Breast epithelium (tissue), 4 donors: ENCODE measurements at regions not wholly inside any gene's neighbourhood (a gene's known extent, or its start where the extent isn't known, plus 50 kb on each side); places are given as distances from the start of the nearest gene placed in this dataset.

Experiments
- DNase-seq, 2 donors: peaks; one replicate each; pipeline ENCODE4 v3.0.0-alpha.2; 2019; ENCODE audit warnings: low spot score in 2 of 2
- H3K27ac ChIP-seq, 2 donors: fragments of 200-600 bp; sonication (generic) in 1 of 2; one replicate each; pipeline ENCODE4 v1.5.1; 2016 to 2019; ENCODE audit warnings: mild to moderate bottlenecking in 1 of 2
- H3K27me3 ChIP-seq, 2 donors: fragments of 200-600 bp; sonication (generic) in 1 of 2; one replicate each; pipeline versions ENCODE4 v1.5.1 to v1.6.0; 2017 to 2019; ENCODE audit warnings: control low read depth in 1 of 2, mild to moderate bottlenecking in 1 of 2
- H3K36me3 ChIP-seq: fragments of 200-600 bp; one replicate; pipeline ENCODE4 v1.5.1; 2019
- H3K4me1 ChIP-seq, 2 donors: fragments of 200-600 bp; sonication (generic); one replicate each; pipeline ENCODE4 v1.5.1; 2016 to 2019; ENCODE audit warnings: control low read depth in 1 of 2
- H3K4me3 ChIP-seq, 3 donors: fragments of 200-600 bp; sonication (generic); 1 replicate in 2 of 3; 2 replicates in 1 of 3; pipeline ENCODE4 v1.5.1; 2016 to 2019; ENCODE audit warnings: mild to moderate bottlenecking in 3 of 3, moderate library complexity in 2 of 3
- H3K9me3 ChIP-seq, 2 donors: fragments of 200-600 bp; sonication (generic) in 1 of 2; one replicate each; pipeline ENCODE4 v1.5.1; 2016 to 2019; ENCODE audit warnings: control low read depth in 1 of 2
- CTCF ChIP-seq, 3 donors: fragments of 450-650 bp; IDR thresholded peaks; one replicate each; pipeline ENCODE4 v1.5.1; 2016 to 2017; ENCODE audit warnings: antibody characterized with exemption in 3 of 3, mild to moderate bottlenecking in 3 of 3, moderate library complexity in 3 of 3
- POLR2A ChIP-seq: fragments of 450-650 bp; IDR thresholded peaks from one replicate; pipeline ENCODE4 v1.6.1; 2016; ENCODE audit warnings: antibody characterized with exemption, mild to moderate bottlenecking, moderate library complexity
- POLR2AphosphoS5 ChIP-seq, 3 donors: sonication (generic); formaldehyde crosslinking; IDR thresholded peaks; one replicate each; pipeline ENCODE4 v1.6.1; 2017; ENCODE audit warnings: antibody characterized with exemption in 3 of 3
- intact Hi-C: fragments of 100-400 bp; cut with DNase I; formaldehyde crosslinking; loops from one replicate; pipeline ENCODE4 v1.15.1; 2023; ENCODE audit warnings: low total_unique reads

- no peaks in the 10 kb centered on the region for H3K4me1 ChIP-seq
- H3K36me3 ChIP-seq, result no peaks in the 10 kb centered on the region
- H3K9me3 ChIP-seq, result peaks cover 8 to 9% of the 10 kb centered on the region in 2 donors
- no peak overlapping the region for H3K27ac ChIP-seq
- TF ChIP-seq CTCF (IDR thresholded peaks at IDR 0.05) (no peak), POLR2AphosphoS5 (IDR thresholded peaks at IDR 0.05) (no peak), POLR2A (no peak)
- intact Hi-C loops, result no loop called here
- no peaks in the 10 kb centered on the region for H3K27me3 ChIP-seq
- no peak overlapping the region for H3K4me3 ChIP-seq
- no peak for DNase-seq
These were observed 167.3 kb upstream of the SRD5A2 start for GRCh38 chr2:31748041-31748440.

GRCh38 chr2:31739161-31739560, 158.4 kb upstream of the SRD5A2 start:
- no peak for DNase-seq
- Histone ChIP-seq H3K27ac (no peak overlapping the region), H3K4me3 (no peak overlapping the region), H3K36me3 (no peaks in the 10 kb centered on the region), H3K27me3 (no peaks in the 10 kb centered on the region), H3K9me3 (no peaks in the 10 kb centered on the region), H3K4me1 (no peaks in the 10 kb centered on the region)
- no peak for TF ChIP-seq CTCF (IDR thresholded peaks at IDR 0.05)
- no peak for TF ChIP-seq POLR2AphosphoS5 (IDR thresholded peaks at IDR 0.05)
- no peak for TF ChIP-seq POLR2A
- intact Hi-C loops, result no loop called here

GRCh38 chr2:31736695-31737454, 156.1 kb upstream of the SRD5A2 start:
- no peaks in the 10 kb centered on the region for H3K36me3 ChIP-seq
- H3K27ac ChIP-seq, result no peak overlapping the region
- no peaks in the 10 kb centered on the region for H3K9me3 ChIP-seq
- no peaks in the 10 kb centered on the region for H3K27me3 ChIP-seq
- no peak for DNase-seq
- no peaks in the 10 kb centered on the region for H3K4me1 ChIP-seq
- TF ChIP-seq CTCF (IDR thresholded peaks at IDR 0.05) (no peak), POLR2A (no peak), POLR2AphosphoS5 (IDR thresholded peaks at IDR 0.05) (no peak)
- H3K4me3 ChIP-seq, result no peak overlapping the region
- intact Hi-C loops, result no loop called here

- intact Hi-C loops, result no loop called here
- H3K36me3 ChIP-seq, result no peaks in the 10 kb centered on the region
- no peaks in the 10 kb centered on the region for H3K27me3 ChIP-seq
- H3K27ac ChIP-seq, result no peak overlapping the region
- H3K4me3 ChIP-seq, result no peak overlapping the region
- no peaks in the 10 kb centered on the region for H3K9me3 ChIP-seq
- no peak for DNase-seq
- H3K4me1 ChIP-seq, result no peaks in the 10 kb centered on the region
- TF ChIP-seq CTCF (IDR thresholded peaks at IDR 0.05), result no peak
- no peak for TF ChIP-seq POLR2AphosphoS5 (IDR thresholded peaks at IDR 0.05)
- no peak for TF ChIP-seq POLR2A
These were observed 155.0 kb upstream of the SRD5A2 start for GRCh38 chr2:31735716-31736115.

- no peak overlapping the region for H3K27ac ChIP-seq
- no peaks in the 10 kb centered on the region for H3K9me3 ChIP-seq
- H3K27me3 ChIP-seq, result no peaks in the 10 kb centered on the region
- intact Hi-C loops, result no loop called here
- H3K36me3 ChIP-seq, result no peaks in the 10 kb centered on the region
- no peak for DNase-seq
- H3K4me3 ChIP-seq, result no peak overlapping the region
- TF ChIP-seq CTCF (IDR thresholded peaks at IDR 0.05), result no peak
- no peak for TF ChIP-seq POLR2A
- TF ChIP-seq POLR2AphosphoS5 (IDR thresholded peaks at IDR 0.05), result no peak
- H3K4me1 ChIP-seq, result no peaks in the 10 kb centered on the region
These were observed 148.8 kb upstream of the SRD5A2 start for GRCh38 chr2:31729442-31730092.
